CD4-positive, alpha-beta T cell (primary cell): ENCODE measurements at regions not wholly inside any gene's neighbourhood (a gene's known extent, or its start where the extent isn't known, plus 50 kb on each side); places are given as distances from the start of the nearest gene placed in this dataset.

Experiments
- ATAC-seq: fragments of 200-7000 bp; cut with Tn5 transposase; one replicate; pipeline ENCODE4 v1.10.0; 2022; ENCODE audit warnings: mild to moderate bottlenecking; ENCODE audit not compliant: poor library complexity
- CTCF ChIA-PET: fragments of 350-600 bp; sonication (Branson Sonifier 250); formaldehyde crosslinking; loops from one replicate; lab custom pipeline; 2021; ENCODE audit warnings: antibody characterized with exemption, inconsistent platforms; lab: Charles Lee
- POLR2A ChIA-PET: fragments of 350-600 bp; sonication (Branson Sonifier 250); formaldehyde crosslinking; loops from one replicate; lab custom pipeline; 2021; ENCODE audit warnings: antibody characterized with exemption, inconsistent platforms; lab: Charles Lee
- DNase-seq, 14 experiments: peaks; one replicate each; pipeline ENCODE4 v3.0.0-alpha.2; 2013 to 2020; ENCODE audit warnings: mixed read lengths in 2 of 14
- H3K27ac ChIP-seq, 2 donors: one replicate each; pipeline versions ENCODE4 v1.5.1 to v1.7.0; 2013; ENCODE audit warnings: low read length in 2 of 2, low read depth in 1 of 2, mild to moderate bottlenecking in 1 of 2
- H3K27me3 ChIP-seq, 2 experiments: 1 replicate in 1 of 2; 2 replicates in 1 of 2; pipeline versions ENCODE4 v1.6.1 to v1.7.0; 2013; ENCODE audit warnings: low read length in 2 of 2, control low read depth in 1 of 2, mild to moderate bottlenecking in 1 of 2, moderate library complexity in 1 of 2; ENCODE audit not compliant: insufficient read depth in 2 of 2, control insufficient read depth in 1 of 2
- H3K36me3 ChIP-seq: one replicate; pipeline ENCODE4 v1.6.1; 2013; ENCODE audit warnings: low read length, control low read depth; ENCODE audit not compliant: insufficient read depth
- H3K4me1 ChIP-seq: one replicate; pipeline ENCODE4 v1.6.1; 2013; ENCODE audit warnings: low read length, control low read depth; ENCODE audit not compliant: insufficient read depth
- H3K4me3 ChIP-seq: one replicate; pipeline ENCODE4 v1.5.1; 2013; ENCODE audit warnings: mild to moderate bottlenecking, low read length, moderate library complexity
- H3K9me3 ChIP-seq, 2 experiments: 1 replicate in 1 of 2; 2 replicates in 1 of 2; pipeline versions ENCODE4 v1.6.1 to v1.7.0; 2013; ENCODE audit warnings: low read length in 2 of 2, mild to moderate bottlenecking in 2 of 2, control low read depth in 1 of 2, moderate library complexity in 1 of 2; ENCODE audit not compliant: control insufficient read depth in 1 of 2, insufficient read depth in 1 of 2
- H3K27ac Mint-ChIP-seq: one replicate; pipeline ENCODE4 v1.8.0; 2020; ENCODE audit warnings: mixed read lengths
- H3K27me3 Mint-ChIP-seq: one replicate; pipeline ENCODE4 v1.8.0; 2021; ENCODE audit warnings: mixed read lengths
- H3K36me3 Mint-ChIP-seq: one replicate; pipeline ENCODE4 v1.8.0; 2021; ENCODE audit warnings: low read depth, mixed read lengths
- H3K4me1 Mint-ChIP-seq: one replicate; pipeline ENCODE4 v1.8.0; 2021; ENCODE audit warnings: low read depth, mixed read lengths
- H3K4me3 Mint-ChIP-seq: one replicate; pipeline ENCODE4 v1.8.0; 2020; ENCODE audit warnings: mild to moderate bottlenecking, mixed read lengths
- H3K9me3 Mint-ChIP-seq: one replicate; pipeline ENCODE4 v1.8.0; 2020; ENCODE audit warnings: mixed read lengths
- intact Hi-C, 2 experiments: fragments of 100-400 bp; cut with DNase I in 1 of 2; cut with micrococcal nuclease in 1 of 2; formaldehyde crosslinking; loops; one replicate each; pipeline versions ENCODE4 v1.15.1 to v1.9.0; 2023 to 2025; cut with DNase I, micrococcal nuclease
- TF ChIP-seq, protein P1 (sequence below): fragments of 200-600 bp; IDR thresholded peaks from one replicate; pipeline ENCODE4 v1.8.0; 2022; ENCODE audit warnings: antibody characterized with exemption, mild to moderate bottlenecking

DNA sequence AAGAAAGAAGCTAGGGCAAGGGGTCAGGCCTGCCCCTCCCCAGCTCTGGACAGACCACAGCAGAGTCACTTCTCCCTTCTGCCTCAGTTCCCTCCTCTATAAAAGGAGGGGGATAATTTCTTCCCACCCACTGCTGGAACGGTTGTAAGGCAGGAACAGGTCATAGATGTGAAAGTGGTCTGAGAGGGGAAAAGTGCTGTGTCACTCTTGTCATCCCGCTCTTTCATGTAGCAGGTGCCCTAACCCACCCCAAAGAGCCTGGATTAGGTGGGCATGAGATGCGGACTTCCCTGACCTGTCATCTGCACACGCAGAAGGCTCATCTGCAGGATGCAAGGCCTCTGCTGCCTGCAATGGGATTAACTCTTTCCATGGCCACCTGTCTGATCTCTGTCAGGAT lies 218.2 kb upstream of the LRFN2 start:
- H3K27ac Mint-ChIP-seq: no peak overlapping the region
- intact Hi-C loops: no loop called here
- POLR2A ChIA-PET: no interaction called here

DNA sequence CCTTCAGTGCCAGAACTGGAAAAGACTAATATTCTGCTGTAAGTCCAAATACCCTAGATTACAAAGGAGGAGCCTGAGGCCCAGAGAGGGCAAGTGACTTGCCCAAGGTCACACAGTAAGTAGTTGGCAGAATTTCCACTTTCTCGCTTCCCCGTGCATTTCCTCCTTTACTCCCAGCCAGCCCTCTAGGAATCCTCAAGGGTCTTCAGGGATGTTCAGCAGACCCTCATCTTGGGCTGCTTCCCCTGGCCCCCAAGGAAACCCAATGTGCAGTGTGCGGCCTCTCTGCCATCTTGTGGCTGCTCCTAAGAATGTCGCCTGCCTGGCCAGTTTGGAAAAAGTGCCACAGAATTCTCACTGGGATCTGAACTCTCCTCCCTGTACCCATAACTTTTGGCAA lies 217.7 kb upstream of the LRFN2 start:
- ATAC-seq (no peak), DNase-seq (no peak)
- Mint-ChIP-seq H3K4me3 (no peak overlapping the region), H3K27ac (no peak overlapping the region), H3K9me3 (no peaks in the 10 kb centered on the region), H3K36me3 (no peaks in the 10 kb centered on the region), H3K4me1 (no peaks in the 10 kb centered on the region), H3K27me3 (no peaks in the 10 kb centered on the region)
- Histone ChIP-seq H3K27me3 (no peaks in the 10 kb centered on the region), H3K27ac (no peak overlapping the region), H3K9me3 (no peaks in the 10 kb centered on the region), H3K4me1 (no peaks in the 10 kb centered on the region), H3K4me3 (no peak overlapping the region), H3K36me3 (no peaks in the 10 kb centered on the region)
- ChIA-PET POLR2A (no interaction called here), CTCF (no interaction called here)
- TF ChIP-seq, protein P1, sequence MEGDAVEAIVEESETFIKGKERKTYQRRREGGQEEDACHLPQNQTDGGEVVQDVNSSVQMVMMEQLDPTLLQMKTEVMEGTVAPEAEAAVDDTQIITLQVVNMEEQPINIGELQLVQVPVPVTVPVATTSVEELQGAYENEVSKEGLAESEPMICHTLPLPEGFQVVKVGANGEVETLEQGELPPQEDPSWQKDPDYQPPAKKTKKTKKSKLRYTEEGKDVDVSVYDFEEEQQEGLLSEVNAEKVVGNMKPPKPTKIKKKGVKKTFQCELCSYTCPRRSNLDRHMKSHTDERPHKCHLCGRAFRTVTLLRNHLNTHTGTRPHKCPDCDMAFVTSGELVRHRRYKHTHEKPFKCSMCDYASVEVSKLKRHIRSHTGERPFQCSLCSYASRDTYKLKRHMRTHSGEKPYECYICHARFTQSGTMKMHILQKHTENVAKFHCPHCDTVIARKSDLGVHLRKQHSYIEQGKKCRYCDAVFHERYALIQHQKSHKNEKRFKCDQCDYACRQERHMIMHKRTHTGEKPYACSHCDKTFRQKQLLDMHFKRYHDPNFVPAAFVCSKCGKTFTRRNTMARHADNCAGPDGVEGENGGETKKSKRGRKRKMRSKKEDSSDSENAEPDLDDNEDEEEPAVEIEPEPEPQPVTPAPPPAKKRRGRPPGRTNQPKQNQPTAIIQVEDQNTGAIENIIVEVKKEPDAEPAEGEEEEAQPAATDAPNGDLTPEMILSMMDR: no peak
- intact Hi-C loops: no loop called here

More for the DNA sequence above, 218.2 kb upstream of the LRFN2 start:
- Histone ChIP-seq H3K27ac (no peak overlapping the region), H3K4me1 (no peaks in the 10 kb centered on the region), H3K27me3 (no peaks in the 10 kb centered on the region), H3K36me3 (no peaks in the 10 kb centered on the region), H3K4me3 (no peak overlapping the region), H3K9me3 (no peaks in the 10 kb centered on the region)
- DNase-seq (no peak), ATAC-seq (no peak)
- Mint-ChIP-seq H3K4me3 (no peak overlapping the region), H3K36me3 (no peaks in the 10 kb centered on the region), H3K27me3 (no peaks in the 10 kb centered on the region), H3K4me1 (no peaks in the 10 kb centered on the region), H3K9me3 (no peaks in the 10 kb centered on the region)
- TF ChIP-seq, protein P1: no peak
- CTCF ChIA-PET: no interaction called here

DNA sequence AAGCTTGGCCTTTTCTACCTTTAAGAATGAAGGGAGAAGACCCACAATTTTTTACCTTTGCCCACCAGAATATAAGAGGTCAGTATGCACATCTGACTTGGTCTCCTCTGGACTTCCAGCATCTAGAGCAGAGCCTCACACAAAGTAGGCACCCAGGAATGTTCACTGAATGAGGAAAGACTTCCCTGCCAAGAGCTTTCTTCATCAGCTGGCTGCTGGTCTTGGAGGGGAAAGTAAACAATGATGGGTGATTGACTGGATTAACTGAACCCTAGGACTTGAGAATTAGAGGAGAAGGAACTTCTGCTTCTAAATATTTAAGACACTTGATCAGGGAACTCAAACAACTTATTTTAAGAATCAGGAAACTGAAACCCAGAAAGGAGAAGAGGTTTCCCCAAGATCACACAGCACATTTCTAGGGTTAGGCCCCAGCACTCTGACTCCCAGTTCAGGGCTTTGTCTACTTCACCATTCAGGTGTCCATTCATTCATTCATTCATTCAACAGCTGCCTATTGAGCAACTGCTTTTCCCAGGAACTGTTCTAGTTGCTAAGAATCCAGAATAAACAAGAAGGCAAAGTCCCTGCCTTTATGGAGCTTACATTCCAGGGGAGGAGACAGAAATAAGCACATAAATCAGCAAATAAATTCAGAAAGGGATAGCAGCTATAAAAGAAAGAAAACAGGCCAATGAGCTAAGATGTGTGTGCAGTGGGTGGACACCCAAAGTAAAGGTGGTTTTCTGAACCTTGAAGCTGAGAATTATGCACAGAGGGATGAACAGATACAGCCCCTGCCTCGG lies 216.9 kb upstream of the LRFN2 start:
- H3K9me3 Mint-ChIP-seq: no peaks in the 10 kb centered on the region
- no peaks in the 10 kb centered on the region for H3K4me1 Mint-ChIP-seq
- Histone ChIP-seq H3K36me3 (no peaks in the 10 kb centered on the region), H3K4me1 (no peaks in the 10 kb centered on the region), H3K9me3 (no peaks in the 10 kb centered on the region), H3K27ac (no peak overlapping the region), H3K4me3 (no peak overlapping the region), H3K27me3 (no peaks in the 10 kb centered on the region)
- no peak overlapping the region for H3K4me3 Mint-ChIP-seq
- H3K27me3 Mint-ChIP-seq: no peaks in the 10 kb centered on the region
- H3K36me3 Mint-ChIP-seq: no peaks in the 10 kb centered on the region
- no peak overlapping the region for H3K27ac Mint-ChIP-seq
- DNase-seq (no peak), ATAC-seq (no peak)
- intact Hi-C loops: no loop called here
- ChIA-PET POLR2A (no interaction called here), CTCF (no interaction called here)
- TF ChIP-seq, protein P1: no peak
